GM21526 (cell line): ENCODE measurements at regions not wholly inside any gene's neighbourhood (a gene's known extent, or its start where the extent isn't known, plus 50 kb on each side); places are given as distances from the start of the nearest gene placed in this dataset.
A peak's percentile ranks its signal among the peaks of the same experiment; 100 is the strongest.

Experiments used
- ATAC-seq: cut with Tn5 transposase; IDR thresholded peaks from one replicate; pipeline ENCODE4 v1.9.1; 2021; ENCODE audit warnings: moderate library complexity; ENCODE audit not compliant: unreplicated experiment, low FRiP score

GRCh38 chr6:105800871-105801270 lies 285.3 kb upstream of the PRDM1 start:
- ATAC-seq = no peak

DNA sequence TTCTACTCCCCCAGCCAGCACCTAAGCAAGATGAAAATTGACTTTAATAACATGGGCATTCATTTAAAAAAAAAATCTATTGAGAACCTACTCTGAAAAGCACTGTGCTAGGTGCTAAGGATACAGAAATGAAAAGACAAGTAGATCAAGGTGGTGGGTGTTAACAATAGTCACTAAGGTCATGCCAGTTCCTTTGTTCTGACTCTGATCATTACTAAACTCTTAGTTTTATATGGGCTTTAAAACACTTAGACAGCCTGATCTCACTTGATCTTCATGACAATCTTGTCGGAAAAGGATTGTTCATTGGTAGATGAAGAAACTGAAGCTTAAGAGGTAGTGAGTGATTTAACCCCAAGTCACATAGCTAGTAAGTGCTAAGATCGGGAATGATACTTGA lies 285.7 kb upstream of the PRDM1 start:
- no peak for ATAC-seq

DNA sequence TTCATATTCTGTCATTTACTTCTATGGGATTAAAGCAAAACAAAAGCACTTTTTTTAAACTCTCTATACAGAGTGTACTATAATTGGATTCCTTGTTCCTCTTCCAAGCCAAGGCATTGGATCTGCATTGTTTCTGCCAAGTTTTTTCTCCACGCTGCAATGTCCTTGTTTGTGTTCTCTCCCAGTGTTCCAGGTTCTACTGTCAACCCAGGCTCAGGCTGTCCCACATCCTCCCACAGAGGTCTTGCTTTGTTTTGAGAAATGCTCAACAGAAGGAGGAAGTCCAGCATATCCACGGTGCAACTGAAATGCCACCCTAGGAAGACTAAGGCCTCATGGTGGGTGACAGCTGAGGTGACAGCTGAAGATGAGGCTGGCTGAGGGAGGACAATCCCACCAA lies 287.1 kb upstream of the PRDM1 start:
- ATAC-seq = no peak

DNA sequence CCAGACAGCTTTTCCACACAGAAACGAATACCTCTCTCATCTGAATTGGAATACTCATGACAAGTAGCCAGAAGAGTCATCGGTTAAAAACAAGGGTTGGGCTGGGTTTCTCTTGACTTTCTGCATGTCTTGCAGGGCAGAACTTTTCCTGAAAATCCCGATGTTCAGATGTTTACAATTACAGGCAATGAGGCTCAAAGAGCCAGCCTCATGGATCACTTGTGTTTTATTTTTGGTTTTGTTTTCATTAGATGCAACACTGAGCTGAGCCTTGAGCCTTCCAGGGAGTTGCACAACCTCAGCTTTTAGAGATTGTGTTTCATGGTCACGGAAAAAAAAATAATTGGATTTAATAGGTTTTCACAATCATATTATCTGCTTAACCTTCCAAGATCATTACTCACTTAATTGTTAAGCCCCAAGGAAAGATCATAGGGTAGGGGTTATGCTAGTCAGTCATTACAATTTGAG lies 288.1 kb upstream of the PRDM1 start:
- ATAC-seq = no peak

GRCh38 chr6:105797286-105797979 lies 288.7 kb upstream of the PRDM1 start:
- ATAC-seq = no peak

GRCh38 chr6:105795913-105796517 lies 290.1 kb upstream of the PRDM1 start:
- ATAC-seq = no peak

DNA sequence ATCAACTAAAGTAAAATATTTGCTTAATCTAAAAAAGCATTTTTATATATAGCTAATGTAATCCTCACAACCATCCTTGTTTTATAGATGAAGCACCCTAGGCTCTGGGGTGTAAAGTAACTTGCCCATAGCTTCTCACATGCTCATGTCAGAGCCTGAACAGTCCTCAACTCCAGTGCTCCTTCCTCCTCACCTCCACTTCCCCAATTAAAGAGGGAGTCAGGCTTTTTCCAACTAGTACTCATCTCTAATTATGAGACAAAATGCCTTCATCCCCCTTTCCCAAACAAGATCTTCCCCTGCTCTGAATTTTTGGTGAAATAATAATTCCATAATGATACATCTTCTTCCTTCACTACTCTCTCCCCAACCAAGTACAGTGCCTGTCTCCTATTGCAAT lies 290.8 kb upstream of the PRDM1 start:
- ATAC-seq = no peak

GRCh38 chr6:105794870-105795269 lies 291.3 kb upstream of the PRDM1 start:
- no peak for ATAC-seq

DNA sequence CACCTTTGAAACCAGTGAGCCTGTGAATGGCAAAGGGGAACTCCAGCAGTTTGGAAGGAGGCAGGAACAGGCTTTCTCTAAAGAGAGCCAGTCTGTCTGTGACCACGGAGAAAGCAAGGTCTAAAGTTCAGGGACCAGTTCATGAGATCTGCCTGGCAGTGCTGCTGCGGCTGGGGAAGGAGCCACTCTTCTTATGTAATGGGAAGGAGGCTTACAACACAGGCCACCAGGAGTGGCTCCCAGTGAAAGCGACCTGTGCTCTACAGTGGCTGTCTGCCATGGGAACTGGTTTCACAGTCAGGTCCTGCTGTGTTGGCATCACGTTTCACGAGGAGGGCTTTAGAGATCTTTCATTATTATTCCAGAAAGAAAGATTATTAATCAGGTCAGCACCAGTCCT lies 291.9 kb upstream of the PRDM1 start:
- no peak for ATAC-seq

DNA sequence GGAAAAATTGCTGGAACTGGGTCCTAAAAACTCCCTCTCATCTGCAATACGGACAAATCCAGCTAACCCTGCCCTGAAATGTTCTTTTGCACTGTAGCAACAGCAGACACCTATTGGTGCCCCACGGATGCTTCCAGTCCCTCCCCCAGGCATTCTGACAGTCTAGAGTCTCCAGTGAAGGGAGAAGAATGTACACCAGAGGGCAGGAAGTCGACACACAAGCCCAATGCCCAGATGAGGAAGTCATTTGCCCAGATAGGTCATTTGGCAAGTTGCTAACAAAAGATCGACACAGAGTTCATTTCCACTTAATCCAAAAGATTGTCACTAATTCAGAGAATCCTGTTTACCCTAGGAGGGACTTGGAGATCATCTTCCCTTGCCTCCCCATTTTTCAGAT lies 293.0 kb upstream of the PRDM1 start:
- ATAC-seq = no peak

GRCh38 chr6:105791583-105792318 lies 294.4 kb upstream of the PRDM1 start:
- peak; percentile 46 for ATAC-seq

DNA sequence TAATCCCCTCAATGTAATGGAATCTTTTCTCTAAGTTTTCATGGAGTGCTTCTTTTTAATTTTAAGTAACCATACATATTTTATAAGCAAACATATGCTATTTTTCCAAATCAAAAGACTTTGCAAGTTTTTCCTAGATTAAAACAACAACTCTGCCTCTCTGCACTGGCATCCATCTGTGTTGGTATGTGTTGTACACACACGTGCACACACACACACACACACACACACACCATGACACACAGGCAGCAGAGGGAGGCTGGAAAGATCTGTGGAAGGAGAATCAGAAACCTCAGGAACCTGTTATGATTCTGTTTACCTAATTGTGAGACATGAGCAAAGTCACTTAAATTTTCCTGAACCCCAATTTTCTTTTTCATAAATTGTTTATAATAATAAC lies 295.0 kb upstream of the PRDM1 start:
- no peak for ATAC-seq

DNA sequence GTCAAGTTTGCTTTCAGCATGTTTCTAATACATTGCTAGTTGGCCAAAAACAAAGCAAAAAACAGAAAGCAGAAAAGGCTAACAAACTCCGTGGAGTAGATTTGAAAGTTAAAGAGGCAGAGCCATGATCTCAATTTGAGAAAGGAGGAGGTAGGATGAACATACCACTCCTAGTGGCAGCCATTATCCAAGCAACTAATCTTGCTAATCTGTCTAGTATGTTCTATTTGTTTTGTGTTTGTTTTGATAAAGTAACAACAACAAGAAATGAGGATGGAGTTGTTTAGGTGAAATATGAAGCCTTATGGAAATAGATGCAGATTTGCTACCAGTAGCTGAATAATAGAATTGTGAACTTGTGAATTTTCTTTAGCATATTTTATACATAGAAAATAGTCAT lies 295.5 kb upstream of the PRDM1 start:
- ATAC-seq = no peak

GRCh38 chr6:105789935-105790334 lies 296.2 kb upstream of the PRDM1 start:
- ATAC-seq = no peak

DNA sequence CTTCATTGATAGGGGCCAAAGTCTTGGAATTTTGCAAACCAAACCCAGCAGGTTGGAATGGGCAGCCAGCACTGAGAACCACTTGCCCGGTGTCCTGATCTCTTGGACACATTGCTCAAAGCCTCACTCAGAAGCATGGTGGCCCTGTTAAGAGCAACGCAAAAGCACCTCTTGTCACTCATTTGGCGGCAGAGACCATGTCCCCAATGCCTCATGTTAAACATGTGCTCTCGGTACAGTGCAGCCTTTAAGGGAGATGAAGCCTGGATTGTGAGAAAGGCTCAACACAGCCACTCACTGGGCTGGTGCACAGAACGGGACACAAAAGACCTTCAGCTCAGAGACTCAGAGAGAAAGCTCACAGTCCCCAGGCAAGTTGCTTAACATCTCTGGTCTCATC lies 298.4 kb upstream of the PRDM1 start:
- ATAC-seq = no peak

DNA sequence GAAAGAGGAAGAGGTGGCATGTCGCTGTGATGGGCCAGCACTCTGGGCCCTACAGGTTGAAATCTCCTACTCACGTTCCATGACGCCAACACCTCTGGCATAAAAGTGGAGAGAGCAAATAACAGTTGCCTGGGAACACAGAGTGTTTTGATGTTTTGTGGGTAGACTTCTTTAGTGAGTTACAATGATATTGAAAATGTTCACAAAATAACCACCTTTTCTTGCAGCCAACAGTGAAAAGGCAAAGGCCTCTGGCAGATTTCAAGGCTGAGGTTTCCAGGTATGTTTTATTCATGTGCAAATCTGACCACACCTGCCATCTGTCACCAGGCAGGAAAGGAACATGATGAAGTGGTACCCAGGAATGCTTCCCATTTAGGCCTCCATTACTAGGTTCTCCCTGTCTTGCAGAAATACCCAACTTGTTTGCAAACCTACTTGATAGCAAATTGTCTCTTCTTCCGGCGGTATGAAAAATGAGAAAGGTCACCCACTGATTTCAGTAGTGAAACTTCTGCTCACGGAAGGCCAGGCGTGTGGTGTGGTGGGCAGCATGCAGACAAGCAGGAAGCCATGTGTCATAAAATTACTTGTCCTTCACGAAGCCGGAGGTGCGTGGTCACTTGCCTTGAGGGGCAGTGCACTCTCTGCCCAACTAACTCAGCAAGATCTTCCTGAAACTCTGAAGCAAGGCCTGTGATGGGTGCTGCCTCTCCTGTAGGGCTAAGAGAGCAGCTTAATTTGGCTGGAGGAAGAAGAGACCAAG lies 299.1 kb upstream of the PRDM1 start:
- ATAC-seq = peak; percentile 58

GRCh38 chr6:105786449-105786848 lies 299.7 kb upstream of the PRDM1 start:
- ATAC-seq = no peak

DNA sequence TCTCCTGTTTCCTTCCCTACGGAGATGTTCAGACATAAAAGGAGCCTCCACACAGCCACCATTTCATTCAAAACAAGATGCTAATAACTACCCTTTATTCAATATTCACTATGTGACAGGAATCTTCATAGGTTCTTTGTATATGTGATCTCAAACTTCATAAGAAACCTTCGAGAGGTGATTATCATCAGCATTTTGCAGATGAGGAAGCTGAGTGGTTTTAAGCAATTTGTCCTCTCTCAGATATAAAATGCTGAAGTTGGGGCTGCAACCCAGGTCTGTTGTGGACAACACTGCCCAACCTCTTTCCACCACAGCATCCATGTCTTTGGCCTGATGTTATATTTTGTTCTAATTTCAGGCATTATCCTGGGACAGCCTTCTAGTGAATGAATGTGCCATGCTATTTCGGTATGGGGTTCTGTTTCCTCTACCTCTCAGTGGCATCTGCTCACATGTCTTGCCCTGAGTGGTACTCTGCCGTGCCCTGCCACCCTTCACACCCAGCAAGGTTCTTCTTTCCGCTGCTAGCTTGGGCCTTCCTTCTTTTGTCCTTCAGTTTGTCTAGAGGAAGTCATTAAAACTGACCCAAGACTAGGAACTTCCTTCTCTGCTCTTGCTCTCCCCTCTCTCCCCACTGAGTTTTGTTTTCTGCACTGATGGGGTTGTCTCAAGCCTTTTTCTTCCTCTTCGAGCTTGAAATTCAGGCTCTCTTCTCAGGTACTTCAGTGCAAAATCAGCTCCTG lies 300.9 kb upstream of the PRDM1 start:
- ATAC-seq = no peak

DNA sequence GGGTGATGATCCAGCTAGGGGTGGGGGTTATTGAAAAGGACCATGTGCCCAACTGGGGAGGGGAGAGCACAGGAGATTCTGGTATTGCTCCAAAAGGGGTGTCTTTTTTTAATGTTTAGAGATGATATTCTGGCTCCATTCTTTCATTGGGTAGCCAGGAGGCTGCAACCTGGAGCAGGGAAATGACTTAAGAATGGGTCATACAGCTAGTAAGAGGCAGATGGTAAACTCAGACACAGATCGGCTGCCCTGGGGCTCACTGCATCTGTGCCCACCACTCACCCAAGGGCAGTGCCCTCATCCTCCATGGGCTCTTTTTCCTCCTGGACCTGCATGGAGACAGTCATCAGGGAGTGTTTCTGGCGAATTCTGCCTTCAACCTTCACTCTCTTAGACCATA lies 302.0 kb upstream of the PRDM1 start:
- no peak for ATAC-seq

DNA sequence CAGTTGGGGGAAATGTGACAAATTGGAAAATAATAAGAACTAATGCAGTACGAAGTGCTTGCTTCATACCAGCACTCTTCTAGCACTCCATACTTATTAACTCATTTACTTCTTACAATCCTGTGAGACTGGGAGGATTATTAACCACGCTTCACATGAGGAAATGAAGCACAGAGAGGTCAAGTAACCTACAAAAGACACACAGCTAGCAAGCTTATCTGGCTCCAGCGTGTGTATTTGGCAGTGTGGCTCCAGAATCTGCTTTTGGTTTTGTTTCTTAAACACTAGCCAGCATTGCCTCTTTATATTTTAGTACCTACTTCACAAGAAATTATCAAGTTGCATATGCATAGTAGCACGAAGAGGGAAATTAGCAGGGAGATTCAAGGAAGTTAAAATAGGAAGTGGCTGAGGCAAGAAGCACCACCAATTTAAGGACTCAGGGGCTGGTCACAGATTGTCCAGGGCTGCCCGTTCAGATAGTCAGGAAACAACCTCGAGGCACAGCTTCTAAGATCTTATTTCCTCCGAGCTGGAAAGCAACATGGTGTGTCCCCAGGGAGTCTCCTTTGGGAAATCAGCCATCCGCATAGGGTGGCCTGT lies 302.7 kb upstream of the PRDM1 start:
- ATAC-seq = no peak
